Choroid plexus epithelial cell (primary cell): ENCODE measurements at regions not wholly inside any gene's neighbourhood (a gene's known extent, or its start where the extent isn't known, plus 50 kb on each side); places are given as distances from the start of the nearest gene placed in this dataset.
"Not testable (repeated sequence)": the region's sequence is repeated elsewhere in the genome, so short reads cannot be mapped to it uniquely, and the experiment has no call there.

Source experiments
- DNase-seq: peaks from one replicate; pipeline ENCODE4 v3.0.0-alpha.2; 2010; ENCODE audit warnings: low read depth
- H3K4me3 ChIP-seq: 2 replicates; pipeline ENCODE4 v1.5.1; 2011; ENCODE audit warnings: low read depth, mild to moderate bottlenecking, control low read depth, low read length, moderate library complexity
- CTCF ChIP-seq: conservative IDR thresholded peaks from 2 replicates; pipeline ENCODE4 v1.5.1; 2011; ENCODE audit warnings: low read depth, mild to moderate bottlenecking, control low read depth, inconsistent platforms, low read length, moderate library complexity

GRCh38 chr14:76292561-76292960, 83.4 kb upstream of the ESRRB start:
- DNase-seq, result no peak
- no peak for TF ChIP-seq CTCF
- no peak overlapping the region for H3K4me3 ChIP-seq

- no peak for DNase-seq
- H3K4me3 ChIP-seq, result no peak overlapping the region
- TF ChIP-seq CTCF, result no peak
Observed at GRCh38 chr14:76293221-76293620, 82.7 kb upstream of the ESRRB start.

GRCh38 chr14:76293923-76294322, 82.0 kb upstream of the ESRRB start:
- TF ChIP-seq CTCF, result no peak
- no peak for DNase-seq
- H3K4me3 ChIP-seq, result no peak overlapping the region

- DNase-seq, result no peak
- TF ChIP-seq CTCF, result no peak
- no peak overlapping the region for H3K4me3 ChIP-seq
Observed at GRCh38 chr14:76294876-76295275, 81.1 kb upstream of the ESRRB start.

- no peak for TF ChIP-seq CTCF
- no peak overlapping the region for H3K4me3 ChIP-seq
- no peak for DNase-seq
Observed at GRCh38 chr14:76298896-76299295, 77.0 kb upstream of the ESRRB start.

GRCh38 chr14:76303188-76303587, 72.7 kb upstream of the ESRRB start:
- not testable (repeated sequence) for DNase-seq, H3K4me3 ChIP-seq

GRCh38 chr14:76304536-76305267, 71.2 kb upstream of the ESRRB start:
- DNase-seq, result no peak
- TF ChIP-seq CTCF, result no peak
- no peak overlapping the region for H3K4me3 ChIP-seq
